ENCODE measurements at regions not wholly inside any gene's neighbourhood (a gene's known extent, or its start where the extent isn't known, plus 50 kb on each side); places are given as distances from the start of the nearest gene placed in this dataset.
A peak's percentile ranks its signal among the peaks of the same experiment; 100 is the strongest.

GRCh38 chr7:142329062-142329790 lies 71.4 kb upstream of the PRSS58 start:
- FAIRE-seq: no peak

DNA sequence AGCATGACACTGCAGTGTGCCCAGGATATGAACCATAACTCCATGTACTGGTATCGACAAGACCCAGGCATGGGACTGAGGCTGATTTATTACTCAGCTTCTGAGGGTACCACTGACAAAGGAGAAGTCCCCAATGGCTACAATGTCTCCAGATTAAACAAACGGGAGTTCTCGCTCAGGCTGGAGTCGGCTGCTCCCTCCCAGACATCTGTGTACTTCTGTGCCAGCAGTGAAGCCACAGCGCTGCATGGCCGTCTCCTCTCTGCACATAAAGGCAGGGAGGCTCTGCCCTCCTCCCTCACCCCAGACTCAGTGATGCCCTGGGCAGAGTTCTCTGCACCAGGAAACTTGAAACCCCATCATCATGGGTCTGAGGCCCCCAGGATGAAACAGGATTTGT lies 70.7 kb upstream of the PRSS58 start:
- DNase-seq (ENCODE audit: insufficient read length, low spot score) (no peak), FAIRE-seq (no peak)
- TF ChIP-seq CTCF (IDR thresholded peaks at IDR 0.05; ENCODE audit: insufficient read depth, missing control alignments): no peak

More at GRCh38 chr7:142329062-142329790, 71.4 kb upstream of the PRSS58 start:
- no peak for DNase-seq (ENCODE audit: insufficient read length, low spot score)
- TF ChIP-seq CTCF (IDR thresholded peaks at IDR 0.05; ENCODE audit: insufficient read depth, missing control alignments): no peak

DNA sequence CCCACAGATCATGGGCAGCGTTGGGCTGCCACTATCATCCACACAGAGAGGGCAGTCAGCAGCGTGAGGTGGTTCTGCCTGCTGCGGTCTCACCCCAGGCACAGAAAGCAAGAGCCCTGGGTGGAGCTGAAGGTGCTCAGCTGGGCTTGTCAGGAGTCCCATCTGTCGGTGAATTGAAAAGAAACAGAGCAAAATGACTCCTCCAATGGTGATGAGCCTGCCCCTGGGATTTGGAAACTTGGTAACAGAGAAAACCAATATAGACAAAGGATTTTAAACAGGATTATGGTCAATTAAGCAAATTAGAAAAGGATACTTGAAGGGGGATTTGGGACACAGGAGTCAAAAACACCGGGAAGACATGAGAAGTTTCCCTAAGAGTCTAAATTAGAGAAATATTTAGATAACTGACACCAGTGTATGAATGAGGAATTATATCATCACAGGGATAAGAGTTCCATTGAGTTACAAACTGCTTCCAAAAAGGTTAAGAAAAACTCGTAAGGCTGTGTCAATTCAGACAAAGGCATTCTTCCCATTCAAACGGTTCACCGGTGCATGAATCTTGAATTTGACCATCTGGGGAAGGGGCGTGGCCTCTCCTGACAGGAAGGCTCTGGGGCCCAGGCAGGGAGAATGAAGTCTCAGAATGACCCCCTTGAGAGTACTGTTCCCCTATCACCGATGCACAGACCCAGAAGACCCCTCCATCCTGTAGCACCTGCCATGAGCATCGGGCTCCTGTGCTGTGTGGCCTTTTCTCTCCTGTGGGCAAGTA lies 70.0 kb upstream of the PRSS58 start:
- no peak for FAIRE-seq
- DNase-seq (ENCODE audit: insufficient read length, low spot score): no peak
- TF ChIP-seq CTCF (IDR thresholded peaks at IDR 0.05; ENCODE audit: insufficient read depth, missing control alignments): no peak

- FAIRE-seq (no peak), DNase-seq (ENCODE audit: insufficient read length, low spot score) (peak; percentile 48)
- TF ChIP-seq CTCF (IDR thresholded peaks at IDR 0.05; ENCODE audit: insufficient read depth, missing control alignments): peak; percentile 50
Observed at GRCh38 chr7:142323706-142324105, 65.8 kb upstream of the PRSS58 start.

DNA sequence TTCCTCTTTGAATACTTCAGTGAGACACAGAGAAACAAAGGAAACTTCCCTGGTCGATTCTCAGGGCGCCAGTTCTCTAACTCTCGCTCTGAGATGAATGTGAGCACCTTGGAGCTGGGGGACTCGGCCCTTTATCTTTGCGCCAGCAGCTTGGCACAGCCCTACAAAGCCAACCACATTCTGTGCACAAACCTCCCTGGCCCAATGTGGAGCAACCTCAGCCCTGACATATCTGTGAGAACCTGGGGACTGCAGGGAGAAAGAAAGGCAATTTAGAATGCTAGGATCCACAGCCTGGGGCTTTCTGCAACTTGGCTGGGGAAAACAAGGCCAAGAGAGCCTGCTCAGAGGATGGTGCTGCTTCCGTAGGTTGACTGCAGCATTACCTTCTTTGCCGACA lies 63.5 kb upstream of the PRSS58 start:
- no peak for FAIRE-seq
- DNase-seq (ENCODE audit: insufficient read length, low spot score): no peak
- no peak for TF ChIP-seq CTCF (IDR thresholded peaks at IDR 0.05; ENCODE audit: insufficient read depth, missing control alignments)

DNA sequence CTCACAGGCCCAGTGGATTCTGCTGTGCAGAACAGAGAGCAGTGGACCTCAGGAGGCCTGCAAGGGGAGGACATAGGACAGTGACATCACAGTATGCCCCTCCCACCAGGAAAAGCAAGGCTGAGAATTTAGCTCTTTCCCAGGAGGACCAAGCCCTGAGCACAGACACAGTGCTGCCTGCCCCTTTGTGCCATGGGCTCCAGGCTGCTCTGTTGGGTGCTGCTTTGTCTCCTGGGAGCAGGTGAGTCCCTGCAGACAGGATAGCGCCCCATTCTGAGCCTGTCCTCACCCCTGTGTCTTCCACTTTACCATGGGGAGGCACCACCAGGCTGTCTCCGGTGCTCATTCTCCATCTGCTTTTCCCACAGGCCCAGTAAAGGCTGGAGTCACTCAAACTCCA lies 63.0 kb upstream of the PRSS58 start:
- no peak for TF ChIP-seq CTCF (IDR thresholded peaks at IDR 0.05; ENCODE audit: insufficient read depth, missing control alignments)
- FAIRE-seq (no peak), DNase-seq (ENCODE audit: insufficient read length, low spot score) (no peak)

DNA sequence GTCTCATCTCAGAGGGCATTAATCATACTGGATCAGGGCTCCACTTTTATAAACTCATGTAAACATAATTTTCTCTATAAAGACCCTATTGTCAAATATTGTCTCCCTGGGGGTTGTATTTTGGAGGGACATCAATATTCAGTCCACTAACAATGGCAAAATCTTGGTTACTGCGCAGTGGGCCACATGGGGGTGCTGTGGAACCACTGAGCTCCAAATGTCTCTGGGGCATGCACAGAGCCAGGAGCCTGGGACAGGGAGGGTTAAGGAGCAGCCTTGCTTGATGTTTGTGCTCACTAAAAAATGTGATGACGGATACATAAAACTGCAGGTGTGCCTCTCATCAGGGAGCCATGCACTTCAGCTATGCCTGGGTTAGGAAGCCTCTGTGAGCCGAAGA lies 62.1 kb upstream of the PRSS58 start:
- peak; percentile 18 for TF ChIP-seq CTCF (IDR thresholded peaks at IDR 0.05; ENCODE audit: insufficient read depth, missing control alignments)
- no peak for FAIRE-seq
- no peak for DNase-seq (ENCODE audit: insufficient read length, low spot score)
